Prostate gland (tissue), 2 donors: ENCODE measurements at regions not wholly inside any gene's neighbourhood (a gene's known extent, or its start where the extent isn't known, plus 50 kb on each side); places are given as distances from the start of the nearest gene placed in this dataset.
"Not testable (repeated sequence)": the region's sequence is repeated elsewhere in the genome, so short reads cannot be mapped to it uniquely, and the experiment has no call there.

ENCODE experiments used
- DNase-seq: peaks from one replicate; pipeline ENCODE4 v3.0.0-alpha.2; 2019; ENCODE audit warnings: low spot score
- H3K27ac ChIP-seq, 2 donors: fragments of 200-600 bp; sonication (generic); 2 replicates each; pipeline ENCODE4 v1.5.1; 2017 to 2019
- H3K27me3 ChIP-seq: fragments of 200-600 bp; sonication (generic); replicated peaks from 2 replicates; pipeline ENCODE4 v1.5.1; 2019; ENCODE audit not compliant: insufficient read depth
- H3K36me3 ChIP-seq, 2 donors: fragments of 200-600 bp; sonication (generic); 1 replicate in 1 of 2; 2 replicates in 1 of 2; pipeline versions ENCODE4 v1.5.1 to v1.8.1; 2017 to 2019
- H3K4me1 ChIP-seq: fragments of 200-600 bp; sonication (generic); replicated peaks from 2 replicates; pipeline ENCODE4 v1.5.1; 2019
- H3K4me3 ChIP-seq, 2 donors: fragments of 200-600 bp; sonication (generic); 2 replicates each; pipeline ENCODE4 v1.5.1; 2017 to 2019
- H3K9me3 ChIP-seq: fragments of 200-600 bp; sonication (generic); 2 replicates; pipeline ENCODE4 v1.5.1; 2017
- WGBS: methylation state at CpG from one replicate; pipeline ENCODE4 v1.1.5; 2018; 5-methylcytosine and 5-hydroxymethylcytosine counted together
- intact Hi-C: fragments of 100-400 bp; cut with DNase I; formaldehyde crosslinking; loops from one replicate; pipeline ENCODE4 v1.14.2; 2022

DNA sequence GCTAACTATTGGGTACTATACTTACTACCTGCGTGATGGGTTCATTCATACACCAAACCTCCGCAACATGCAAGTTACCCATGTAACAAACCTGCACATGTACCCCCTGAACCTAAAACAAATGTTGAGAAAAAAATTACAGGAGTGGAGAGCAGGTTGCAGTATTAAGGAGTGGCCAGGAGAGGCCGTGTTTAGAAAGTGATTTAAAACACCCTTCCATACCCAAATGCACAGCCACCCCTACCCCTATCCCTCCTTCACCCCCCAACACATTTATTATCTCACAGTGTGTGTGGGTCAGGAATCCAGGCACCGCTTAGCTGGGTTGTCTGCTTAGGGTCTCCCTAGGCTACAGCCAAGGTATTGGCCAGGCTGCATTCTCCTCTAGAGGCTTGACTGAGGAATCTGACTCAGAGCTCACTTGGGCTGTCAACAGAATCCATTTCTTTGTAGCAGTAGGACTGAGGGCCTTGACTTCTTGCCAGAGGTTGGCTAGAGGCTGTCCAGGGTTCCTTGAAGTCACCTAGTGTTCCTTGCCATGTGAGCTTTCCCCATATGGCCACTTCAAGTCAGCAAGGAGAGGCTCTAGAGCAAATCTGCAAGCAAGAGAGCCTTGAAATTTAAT lies 115.3 kb upstream of the NBPF8 start:
- H3K27ac ChIP-seq, H3K27me3 ChIP-seq, H3K4me3 ChIP-seq, H3K4me1 ChIP-seq, H3K36me3 ChIP-seq, H3K9me3 ChIP-seq, DNase-seq, intact Hi-C loops: not testable (repeated sequence)
- WGBS: 78% methylated on average over 3 of the region's 4 CpGs

DNA sequence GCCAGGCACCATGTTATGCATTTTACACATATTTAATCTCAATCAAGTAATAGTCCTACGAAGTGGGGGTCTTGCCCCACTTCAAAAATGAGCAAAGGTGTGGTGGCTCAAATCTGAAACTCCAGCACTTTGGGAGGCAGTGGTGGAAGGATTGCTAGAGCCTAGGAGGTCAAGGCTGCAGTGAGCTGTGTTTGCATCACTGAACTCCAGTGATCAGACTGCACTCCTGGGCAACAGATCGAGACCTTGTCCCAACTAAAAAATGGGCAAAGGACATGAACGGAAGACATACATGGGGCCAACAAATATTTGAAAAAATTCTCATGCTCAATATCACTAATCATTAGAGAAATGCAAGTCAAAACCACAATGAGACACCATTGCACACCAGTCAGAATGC lies 116.3 kb upstream of the NBPF8 start:
- H3K9me3 ChIP-seq, H3K27ac ChIP-seq, H3K4me3 ChIP-seq, H3K36me3 ChIP-seq, H3K4me1 ChIP-seq, DNase-seq, intact Hi-C loops, H3K27me3 ChIP-seq: not testable (repeated sequence)
- no CpG with 5 or more reads among the region's 3 CpGs for WGBS

DNA sequence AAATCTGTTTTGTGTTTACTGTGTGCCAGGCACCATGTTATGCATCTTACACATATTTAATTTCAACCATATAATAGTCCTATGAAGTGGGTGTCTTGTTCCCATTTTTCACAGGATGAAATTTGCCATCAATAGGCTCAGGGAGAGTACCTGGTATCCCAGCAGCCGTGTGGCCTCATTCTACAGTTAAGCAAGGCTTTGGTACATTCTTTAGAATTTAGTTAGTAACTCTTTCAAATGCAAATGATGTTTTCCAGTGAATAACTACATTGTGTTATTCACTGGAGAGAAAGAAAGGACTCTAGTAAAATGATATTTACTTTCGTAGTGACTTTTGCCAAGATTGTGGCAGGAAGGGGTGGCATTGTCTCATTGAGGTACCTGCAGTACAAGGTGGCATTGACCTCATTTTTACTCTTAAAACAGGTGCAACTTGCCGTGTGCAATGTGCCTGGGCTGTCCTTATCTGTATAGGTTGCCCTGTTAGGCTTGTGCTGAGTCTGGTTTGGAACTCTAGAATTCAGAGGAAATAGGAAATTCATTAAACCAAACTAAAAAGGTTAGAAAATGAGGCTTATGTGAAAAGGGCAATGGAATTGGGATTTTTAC lies 117.4 kb upstream of the NBPF8 start:
- H3K9me3 ChIP-seq, H3K4me1 ChIP-seq, H3K36me3 ChIP-seq, H3K4me3 ChIP-seq, H3K27me3 ChIP-seq, H3K27ac ChIP-seq, DNase-seq, intact Hi-C loops: not testable (repeated sequence)
- no CpG with 5 or more reads among the region's 3 CpGs for WGBS

DNA sequence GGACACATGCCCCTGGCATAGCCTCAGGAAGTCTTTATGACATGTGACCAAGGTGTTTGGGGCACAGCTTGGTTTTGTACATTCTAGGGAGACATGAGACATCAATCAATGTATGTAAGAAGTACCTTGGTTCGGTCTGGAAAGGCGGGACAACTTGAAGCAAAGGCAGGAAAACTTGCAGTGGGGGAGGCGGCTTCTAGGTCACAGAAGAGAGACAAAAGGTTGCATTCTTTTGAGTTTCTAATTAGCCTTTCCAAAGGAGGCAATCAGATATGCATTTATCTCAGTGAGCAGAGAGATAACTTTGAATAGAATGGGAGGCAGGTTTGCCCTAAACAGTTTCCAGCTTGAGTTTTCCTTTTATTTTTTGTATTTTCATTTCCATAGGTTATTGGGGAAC lies 113.8 kb upstream of the SEC22B start:
- WGBS: no CpG with 5 or more reads among the region's 3 CpGs
- not testable (repeated sequence) for DNase-seq

DNA sequence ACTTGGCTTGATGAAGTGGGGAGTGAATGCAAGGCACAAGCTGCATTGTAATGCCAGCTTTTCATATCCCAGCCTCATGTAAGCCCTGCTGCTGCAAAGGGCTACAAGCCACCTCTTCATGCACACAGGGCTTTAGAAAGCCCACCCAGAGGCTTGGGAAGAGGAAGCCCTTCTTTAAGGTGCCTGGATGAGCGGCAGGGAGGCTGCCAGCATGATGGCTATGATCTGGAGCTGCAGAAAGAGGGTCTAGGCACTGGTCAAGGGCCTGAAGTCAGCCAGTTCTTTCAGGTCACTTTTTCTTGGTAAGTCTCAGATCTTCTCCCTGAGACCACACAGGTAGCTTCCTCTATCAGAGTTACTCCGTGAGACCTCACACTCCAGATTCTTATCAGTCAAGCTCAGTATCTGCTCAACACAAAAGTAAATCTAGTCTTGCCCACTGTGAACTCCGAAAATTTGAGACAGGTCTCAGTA lies 113.3 kb upstream of the SEC22B start:
- intact Hi-C loops, H3K4me1 ChIP-seq, H3K9me3 ChIP-seq, H3K27me3 ChIP-seq, H3K36me3 ChIP-seq, H3K27ac ChIP-seq, H3K4me3 ChIP-seq, DNase-seq: not testable (repeated sequence)
- no CpG with 5 or more reads among the region's 3 CpGs for WGBS

More for the DNA sequence above, 113.8 kb upstream of the SEC22B start:
- H3K9me3 ChIP-seq, H3K27me3 ChIP-seq, H3K27ac ChIP-seq, H3K4me3 ChIP-seq, H3K4me1 ChIP-seq, intact Hi-C loops, H3K36me3 ChIP-seq: not testable (repeated sequence)

DNA sequence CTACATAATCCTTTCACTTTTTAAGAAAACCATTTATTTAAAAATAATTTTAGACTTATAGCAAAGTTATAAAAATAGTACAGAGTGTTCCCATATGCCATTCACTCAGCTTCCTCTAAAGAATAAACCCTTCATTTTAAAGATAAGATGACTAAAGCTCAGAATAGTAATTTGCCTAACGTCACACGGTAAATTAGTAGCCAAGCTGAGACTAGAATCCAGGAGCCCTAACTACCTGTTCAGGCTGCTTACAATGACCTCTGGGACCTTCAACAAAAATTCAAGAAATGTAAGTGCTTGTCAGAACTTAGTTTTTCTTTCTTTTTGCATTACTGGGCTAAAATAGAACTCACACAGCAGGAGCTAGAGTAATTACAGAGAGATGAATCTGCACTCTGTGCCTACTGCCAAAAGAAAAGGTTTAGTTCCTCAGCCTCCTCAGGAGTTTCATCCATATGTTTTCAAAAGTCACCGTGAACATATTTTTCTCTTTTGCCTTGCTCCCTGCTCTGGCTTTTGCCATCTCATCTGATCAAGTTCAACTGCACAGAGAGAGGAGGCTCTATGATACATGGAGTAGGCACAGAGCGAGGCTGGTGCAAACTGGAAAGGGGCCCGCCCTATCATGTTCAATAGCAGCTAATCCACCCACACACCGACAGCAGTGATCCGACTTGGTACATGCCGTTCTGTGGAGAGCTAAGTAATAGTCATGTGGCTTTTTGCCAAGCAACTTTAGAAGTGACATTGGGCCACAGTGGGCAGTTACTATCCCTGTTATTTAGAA lies 112.7 kb upstream of the SEC22B start:
- WGBS: no CpG with 5 or more reads among the region's 8 CpGs
- H3K4me1 ChIP-seq, H3K27ac ChIP-seq, intact Hi-C loops, H3K9me3 ChIP-seq, H3K27me3 ChIP-seq, H3K36me3 ChIP-seq, DNase-seq, H3K4me3 ChIP-seq: not testable (repeated sequence)

DNA sequence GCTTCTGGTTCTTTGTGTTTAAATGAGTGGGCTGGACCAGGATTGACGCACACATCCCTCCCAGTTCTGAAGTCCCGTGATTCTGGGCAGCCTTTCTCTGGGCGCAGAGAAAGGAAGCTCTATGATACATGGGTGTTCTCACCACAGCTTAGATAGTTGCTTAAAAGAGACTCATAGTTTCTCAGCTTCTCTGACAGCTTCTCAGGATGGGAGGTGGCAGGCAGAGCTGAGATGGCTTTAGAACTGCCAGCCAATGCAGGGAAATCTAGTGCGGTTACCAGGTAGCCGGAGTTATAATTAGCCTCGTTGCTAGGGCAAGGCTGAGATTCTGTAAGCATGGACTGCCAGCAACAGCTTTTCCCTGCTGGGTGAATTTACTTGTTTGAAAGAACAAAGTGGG lies 111.8 kb upstream of the SEC22B start:
- H3K4me1 ChIP-seq, H3K27ac ChIP-seq, H3K27me3 ChIP-seq, H3K4me3 ChIP-seq, H3K9me3 ChIP-seq, H3K36me3 ChIP-seq, intact Hi-C loops, DNase-seq: not testable (repeated sequence)
- no CpG with 5 or more reads among the region's 6 CpGs for WGBS

DNA sequence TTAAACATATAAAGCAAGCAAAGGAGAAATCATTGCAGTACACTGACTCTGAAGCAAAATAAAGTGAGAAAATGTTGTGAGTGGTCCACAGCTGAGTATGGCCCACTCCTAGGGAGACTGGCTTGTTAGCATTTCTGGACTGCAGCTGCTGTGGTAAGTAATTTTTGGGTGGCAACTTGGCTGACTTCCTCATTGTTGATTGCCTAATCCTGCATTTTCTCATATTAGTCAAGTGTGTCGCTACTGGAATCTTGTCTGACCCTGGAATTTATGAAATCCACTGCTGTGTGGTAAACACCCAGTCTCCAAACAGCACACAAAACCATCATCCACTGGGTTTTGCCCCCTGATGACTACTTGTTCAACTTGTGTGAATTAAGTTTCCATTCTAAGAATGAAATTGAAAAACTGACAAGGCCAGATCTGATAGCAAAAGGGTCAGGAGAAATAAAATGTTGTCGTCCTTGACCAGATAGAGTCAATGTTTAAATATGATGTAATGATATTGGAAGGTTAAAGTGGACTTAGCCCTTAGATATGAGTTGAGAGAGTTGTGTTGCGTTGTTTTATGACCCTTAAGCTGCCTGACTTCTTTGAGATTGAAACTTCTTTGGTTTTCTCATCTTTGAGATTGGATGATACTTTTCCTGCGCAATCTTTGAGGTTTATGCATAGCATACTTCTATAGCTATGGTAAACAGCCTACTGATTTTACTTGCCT lies 106.6 kb upstream of the SEC22B start:
- H3K4me3 ChIP-seq, H3K4me1 ChIP-seq, H3K36me3 ChIP-seq, intact Hi-C loops, H3K27me3 ChIP-seq, H3K9me3 ChIP-seq, H3K27ac ChIP-seq, DNase-seq: not testable (repeated sequence)
- WGBS: no CpG with 5 or more reads among the region's 4 CpGs

DNA sequence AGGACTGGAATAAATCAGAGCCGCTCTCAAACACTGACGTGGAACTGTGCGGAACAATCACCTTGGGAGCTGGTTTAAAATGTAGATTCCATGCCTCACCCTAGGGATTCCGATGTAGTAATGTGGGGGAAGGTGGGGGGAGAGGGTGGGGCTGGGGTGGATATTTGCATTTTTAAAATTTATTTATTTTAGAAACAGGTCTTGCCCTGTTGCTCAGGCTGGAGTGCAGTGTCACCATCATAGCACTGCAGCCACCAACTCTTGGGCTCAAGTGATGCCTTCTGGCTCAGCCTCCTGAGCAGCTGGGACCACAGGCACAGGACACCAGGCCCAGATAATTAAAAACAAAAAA lies 101.9 kb upstream of the SEC22B start:
- H3K36me3 ChIP-seq, H3K9me3 ChIP-seq, H3K4me3 ChIP-seq, intact Hi-C loops, H3K27me3 ChIP-seq, H3K27ac ChIP-seq, H3K4me1 ChIP-seq, DNase-seq: not testable (repeated sequence)
- no CpG with 5 or more reads among the region's 4 CpGs for WGBS

DNA sequence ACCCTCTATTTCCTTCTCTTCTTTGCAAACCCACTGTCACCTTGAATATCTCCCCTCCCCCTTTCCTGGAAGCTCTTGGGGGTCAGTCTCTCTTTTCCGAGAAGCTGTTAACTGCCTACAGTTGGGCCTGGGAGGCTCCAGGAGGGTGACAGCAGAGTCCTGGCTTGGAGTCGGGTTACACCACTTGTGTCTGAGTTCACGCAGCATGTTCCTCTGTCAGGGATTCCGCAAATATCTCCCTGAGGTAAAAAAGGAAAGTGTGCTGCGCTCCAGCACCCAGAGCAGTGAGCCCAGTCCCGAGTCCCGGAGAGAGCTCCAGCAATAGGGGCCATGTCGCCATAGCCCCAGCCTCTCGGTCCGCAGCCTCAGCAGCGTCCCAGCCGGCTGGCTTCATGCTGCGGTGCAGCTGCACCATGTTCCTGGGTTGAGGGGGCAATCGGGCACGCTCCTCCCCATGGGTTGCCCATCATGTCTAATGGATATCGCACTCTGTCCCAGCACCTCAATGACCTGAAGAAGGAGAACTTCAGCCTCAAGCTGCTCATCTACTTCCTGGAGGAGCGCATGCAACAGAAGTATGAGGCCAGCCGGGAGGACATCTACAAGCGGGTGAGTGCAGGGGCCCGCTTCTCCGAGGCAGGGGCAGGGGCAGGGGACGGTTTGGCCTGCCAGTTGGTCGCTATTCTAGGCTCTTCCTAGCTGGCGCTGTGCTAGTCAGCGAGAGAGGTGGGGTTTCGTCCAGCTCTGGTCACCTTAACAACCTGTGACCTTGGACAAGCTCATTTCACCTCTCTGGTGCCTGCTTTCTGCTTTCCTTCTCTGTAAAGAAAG lies 101.3 kb upstream of the SEC22B start:
- WGBS: no CpG with 5 or more reads among the region's 26 CpGs
- intact Hi-C loops, H3K27ac ChIP-seq, H3K9me3 ChIP-seq, H3K27me3 ChIP-seq, H3K4me3 ChIP-seq, H3K4me1 ChIP-seq, DNase-seq, H3K36me3 ChIP-seq: not testable (repeated sequence)

DNA sequence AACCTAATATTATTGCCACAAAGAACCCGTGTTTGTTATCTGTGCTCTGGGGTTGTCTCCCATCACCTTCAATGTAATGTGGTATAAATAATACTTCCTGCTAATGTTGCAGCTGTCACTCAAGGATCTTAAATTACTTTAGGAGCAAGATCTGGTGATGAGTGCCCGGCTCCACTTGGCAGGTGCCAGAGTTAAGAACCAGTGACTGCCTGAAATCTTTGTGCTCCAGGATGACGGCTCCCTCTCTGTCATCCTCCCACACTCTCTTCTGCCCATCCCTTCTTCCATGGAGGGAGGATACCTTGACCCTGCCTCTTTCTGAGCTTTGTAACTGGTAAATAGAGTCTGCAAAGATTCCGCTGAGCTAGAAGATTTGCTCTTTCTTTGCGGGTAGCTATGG lies 100.4 kb upstream of the SEC22B start:
- H3K9me3 ChIP-seq, H3K27me3 ChIP-seq, H3K36me3 ChIP-seq, intact Hi-C loops, DNase-seq, H3K4me1 ChIP-seq, H3K27ac ChIP-seq, H3K4me3 ChIP-seq: not testable (repeated sequence)
- no CpG with 5 or more reads among the region's 5 CpGs for WGBS
